Heart left ventricle (tissue), 16 donors: ENCODE measurements at regions not wholly inside any gene's neighbourhood (a gene's known extent, or its start where the extent isn't known, plus 50 kb on each side); places are given as distances from the start of the nearest gene placed in this dataset.

ENCODE experiments used
- ATAC-seq, 4 donors: fragments of 200-7000 bp; cut with Tn5 transposase; one replicate each; pipeline ENCODE4 v1.9.1; 2020 to 2022; ENCODE audit warnings: moderate library complexity in 4 of 4, mild to moderate bottlenecking in 3 of 4, moderate number of reproducible peaks in 1 of 4
- DNase-seq, 5 donors: peaks; one replicate each; pipeline ENCODE4 v3.0.0-alpha.2; 2020
- H3K27ac ChIP-seq, 12 donors: fragments of 200-600 bp; sonication (generic) in 4 of 12; one replicate each; pipeline versions ENCODE4 v1.5.0 to v1.8.0; 2016 to 2022; ENCODE audit warnings: mild to moderate bottlenecking in 2 of 12
- H3K27me3 ChIP-seq, 9 donors: fragments of 200-600 bp; sonication (generic) in 2 of 9; one replicate each; pipeline versions ENCODE4 v1.5.1 to v1.8.0; 2016 to 2022; ENCODE audit warnings: mild to moderate bottlenecking in 3 of 9
- H3K36me3 ChIP-seq, 9 donors: fragments of 200-600 bp; sonication (generic) in 2 of 9; one replicate each; pipeline versions ENCODE4 v1.5.0 to v1.8.0; 2018 to 2022; ENCODE audit warnings: mild to moderate bottlenecking in 2 of 9
- H3K4me1 ChIP-seq, 12 donors: fragments of 200-600 bp; sonication (generic) in 4 of 12; one replicate each; pipeline versions ENCODE4 v1.5.0 to v1.8.0; 2016 to 2022; ENCODE audit warnings: mild to moderate bottlenecking in 3 of 12
- H3K4me3 ChIP-seq, 12 donors: fragments of 200-600 bp; sonication (generic) in 4 of 12; one replicate each; pipeline versions ENCODE4 v1.5.0 to v1.8.0; 2017 to 2022; ENCODE audit warnings: mild to moderate bottlenecking in 9 of 12, moderate library complexity in 4 of 12
- H3K9me3 ChIP-seq, 12 donors: fragments of 200-600 bp; sonication (generic) in 4 of 12; one replicate each; pipeline versions ENCODE4 v1.5.0 to v1.8.0; 2016 to 2022; ENCODE audit warnings: mild to moderate bottlenecking in 1 of 12
- CTCF ChIP-seq, 12 donors: fragments of 200-600 bp; sonication (generic) in 4 of 12; IDR thresholded peaks; one replicate each; pipeline versions ENCODE4 v1.5.0 to v1.8.0; 2018 to 2022; ENCODE audit warnings: antibody characterized with exemption in 12 of 12, mild to moderate bottlenecking in 5 of 12
- POLR2A ChIP-seq, 2 donors: fragments of 450-650 bp; IDR thresholded peaks; one replicate each; pipeline ENCODE4 v1.6.1; 2017; ENCODE audit warnings: antibody characterized with exemption in 2 of 2, mild to moderate bottlenecking in 2 of 2, moderate library complexity in 2 of 2
- WGBS, 4 donors: extraction: QIAGEN DNeasy Blood & Tissue Kit in 2 of 4; methylation state at CpG; one replicate each; pipeline versions ENCODE4 v1.1.5 to v1.1.7; 2013 to 2018; 5-methylcytosine and 5-hydroxymethylcytosine counted together
- intact Hi-C, 10 donors: fragments of 100-400 bp; cut with DNase I; formaldehyde crosslinking; loops; one replicate each; pipeline versions ENCODE4 v1.11.1 to v1.14.2; 2022
- donor health status: ischemic (EF 13 %, LVEDD 7.1; RV severe dilation, severe dysfunction).
- donor health status: healthy with polysubstance abuse.
- donor health status: DM: no; HTN: yes; CAD: no.
- donor health status: DM: no; HTN: no; CAD: no.
- donor health status: ischemic (EF 25% LVEDD 6.9; RV normal size, moderate dysfunction).
- donor health status: ischemic (EF 25% LVEDD 5.7; RV mildly dilated, moderate dysfunction).
- donor health status: healthy.
- donor health status: DM: yes; HTN: yes; CAD: no.
- donor health status: ischemic (EF 35%, LVEDD 5.7; RV mildly dilated, moderate dysfunction).
- donor health status: nonischemic (EF 11% LVEDD 7.7; RV severe dilation, severe dysfunction).
- donor health status: DM: yes; HTN: yes; CAD: no.
- donor health status: PGD.
- donor health status: ischemic (EF 29% LVEDD 5.4; RV normal size, mild dysfunction).
- donor health status: nonischemic (EF 23%, LVEDD 6.1; RV moderate dilation, normal function).

GRCh38 chr7:31419505-31420055 lies 79.1 kb upstream of the NEUROD6 start:
- TF ChIP-seq POLR2A (IDR thresholded peaks at IDR 0.05): no peak
- TF ChIP-seq CTCF (IDR thresholded peaks at IDR 0.05): no peak
- H3K36me3 ChIP-seq: no peaks in the 10 kb centered on the region
- no peak for DNase-seq
- no peaks in the 10 kb centered on the region for H3K4me1 ChIP-seq
- H3K4me3 ChIP-seq: no peak overlapping the region
- intact Hi-C loops: no loop called here
- peaks cover 0 to 26% (median 0%) of the 10 kb centered on the region in 9 donors for H3K27me3 ChIP-seq
- 72 to 81% (median 76%) methylated on average over 3 of the region's 3 CpGs for WGBS, 4 donors
- no peak overlapping the region for H3K27ac ChIP-seq
- ATAC-seq: no peak
- H3K9me3 ChIP-seq: no peaks in the 10 kb centered on the region

GRCh38 chr7:31420948-31421347 lies 80.4 kb upstream of the NEUROD6 start:
- Histone ChIP-seq H3K4me3 (no peak overlapping the region), H3K4me1 (no peaks in the 10 kb centered on the region), H3K36me3 (no peaks in the 10 kb centered on the region), H3K27ac (no peak overlapping the region), H3K9me3 (no peaks in the 10 kb centered on the region), H3K27me3 (peaks cover 0 to 31% (median 0%) of the 10 kb centered on the region in 9 donors)
- 59 to 80% (median 75%) methylated on average over 1 of the region's 1 CpG for WGBS, 4 donors
- intact Hi-C loops: no loop called here
- no peak for DNase-seq
- TF ChIP-seq POLR2A (IDR thresholded peaks at IDR 0.05) (no peak), CTCF (IDR thresholded peaks at IDR 0.05) (no peak)
- ATAC-seq: no peak

- Histone ChIP-seq H3K27me3 (peaks cover 0 to 31% (median 0%) of the 10 kb centered on the region in 9 donors), H3K9me3 (no peaks in the 10 kb centered on the region), H3K4me3 (no peak overlapping the region), H3K36me3 (no peaks in the 10 kb centered on the region), H3K4me1 (no peaks in the 10 kb centered on the region), H3K27ac (no peak overlapping the region)
- 88 to 93% (median 89%) methylated on average over 2 of the region's 2 CpGs for WGBS, 4 donors
- no peak for ATAC-seq
- intact Hi-C loops: no loop called here
- no peak for TF ChIP-seq POLR2A (IDR thresholded peaks at IDR 0.05)
- TF ChIP-seq CTCF (IDR thresholded peaks at IDR 0.05): no peak
- DNase-seq: no peak
Measured at GRCh38 chr7:31421607-31422006, 81.1 kb upstream of the NEUROD6 start.

GRCh38 chr7:31423994-31424393 lies 83.5 kb upstream of the NEUROD6 start:
- no peak for ATAC-seq
- no peak for DNase-seq
- TF ChIP-seq POLR2A (IDR thresholded peaks at IDR 0.05) (no peak), CTCF (IDR thresholded peaks at IDR 0.05) (no peak)
- Histone ChIP-seq H3K36me3 (no peaks in the 10 kb centered on the region), H3K9me3 (no peaks in the 10 kb centered on the region), H3K27me3 (peaks cover 0 to 39% (median 0%) of the 10 kb centered on the region in 9 donors), H3K4me3 (no peak overlapping the region), H3K4me1 (no peaks in the 10 kb centered on the region), H3K27ac (no peak overlapping the region)
- intact Hi-C loops: no loop called here
